Testis (tissue), 2 donors: ENCODE measurements at regions not wholly inside any gene's neighbourhood (a gene's known extent, or its start where the extent isn't known, plus 50 kb on each side); places are given as distances from the start of the nearest gene placed in this dataset.

Experiments
- DNase-seq: peaks from one replicate; pipeline ENCODE4 v3.0.0-alpha.2; 2019
- H3K27ac ChIP-seq, 2 donors: fragments of 200-600 bp; sonication (generic); one replicate each; pipeline ENCODE4 v1.5.1; 2019
- H3K27me3 ChIP-seq: fragments of 200-600 bp; sonication (generic); one replicate; pipeline ENCODE4 v1.5.1; 2019
- H3K36me3 ChIP-seq: fragments of 200-600 bp; sonication (generic); one replicate; pipeline ENCODE4 v1.5.1; 2017; ENCODE audit warnings: low read depth; ENCODE audit errors: missing control alignments
- H3K4me1 ChIP-seq: fragments of 200-600 bp; sonication (generic); one replicate; pipeline ENCODE4 v1.5.1; 2019
- H3K4me3 ChIP-seq, 2 donors: fragments of 200-600 bp; sonication (generic); one replicate each; pipeline ENCODE4 v1.5.1; 2017 to 2019
- H3K9me3 ChIP-seq: fragments of 200-600 bp; sonication (generic); one replicate; pipeline ENCODE4 v1.5.1; 2017
- POLR2A ChIP-seq: fragments of 450-650 bp; IDR thresholded peaks from one replicate; pipeline ENCODE4 v1.6.1; 2017; ENCODE audit warnings: antibody characterized with exemption, mild to moderate bottlenecking, moderate library complexity
- WGBS, 2 donors: methylation state at CpG; one replicate each; pipeline ENCODE4 v1.1.5; 2018; 5-methylcytosine and 5-hydroxymethylcytosine counted together
- intact Hi-C: fragments of 100-400 bp; cut with DNase I; formaldehyde crosslinking; loops from one replicate; pipeline ENCODE4 v1.15.1; 2023; ENCODE audit warnings: low total_unique reads
- TF ChIP-seq, protein P1 (sequence below), 3 experiments: fragments of 450-650 bp in 2 of 3; fragments of 200-600 bp in 1 of 3; sonication (generic) in 1 of 3; IDR thresholded peaks; one replicate each; pipeline ENCODE4 v1.5.1; 2016 to 2019; ENCODE audit warnings: antibody characterized with exemption in 3 of 3, mild to moderate bottlenecking in 2 of 3, moderate library complexity in 1 of 3

DNA sequence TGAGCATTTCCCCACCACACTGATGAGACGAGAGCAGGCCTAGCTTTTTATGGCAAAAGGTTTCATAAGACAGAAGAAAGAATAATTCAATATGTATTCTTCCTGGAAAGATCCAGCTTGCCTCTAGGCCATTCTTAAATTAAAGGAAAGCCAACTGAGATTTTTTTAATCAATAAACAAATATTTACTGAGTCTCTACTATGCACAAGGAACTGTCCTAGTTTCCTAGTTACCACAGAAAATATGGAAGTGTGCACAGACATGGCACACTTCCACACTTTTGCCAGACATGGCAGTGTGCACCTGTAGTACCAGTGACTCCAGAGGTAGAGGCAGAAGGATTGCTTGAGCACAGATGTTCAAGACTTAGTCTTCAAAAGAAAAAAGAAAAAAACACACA, 281.0 kb downstream of the CETN3 start:
- H3K9me3 ChIP-seq = no peaks in the 10 kb centered on the region
- H3K36me3 ChIP-seq = no peaks in the 10 kb centered on the region
- no peak for DNase-seq
- no peaks in the 10 kb centered on the region for H3K27me3 ChIP-seq
- no peak for TF ChIP-seq POLR2A
- TF ChIP-seq, protein P1, sequence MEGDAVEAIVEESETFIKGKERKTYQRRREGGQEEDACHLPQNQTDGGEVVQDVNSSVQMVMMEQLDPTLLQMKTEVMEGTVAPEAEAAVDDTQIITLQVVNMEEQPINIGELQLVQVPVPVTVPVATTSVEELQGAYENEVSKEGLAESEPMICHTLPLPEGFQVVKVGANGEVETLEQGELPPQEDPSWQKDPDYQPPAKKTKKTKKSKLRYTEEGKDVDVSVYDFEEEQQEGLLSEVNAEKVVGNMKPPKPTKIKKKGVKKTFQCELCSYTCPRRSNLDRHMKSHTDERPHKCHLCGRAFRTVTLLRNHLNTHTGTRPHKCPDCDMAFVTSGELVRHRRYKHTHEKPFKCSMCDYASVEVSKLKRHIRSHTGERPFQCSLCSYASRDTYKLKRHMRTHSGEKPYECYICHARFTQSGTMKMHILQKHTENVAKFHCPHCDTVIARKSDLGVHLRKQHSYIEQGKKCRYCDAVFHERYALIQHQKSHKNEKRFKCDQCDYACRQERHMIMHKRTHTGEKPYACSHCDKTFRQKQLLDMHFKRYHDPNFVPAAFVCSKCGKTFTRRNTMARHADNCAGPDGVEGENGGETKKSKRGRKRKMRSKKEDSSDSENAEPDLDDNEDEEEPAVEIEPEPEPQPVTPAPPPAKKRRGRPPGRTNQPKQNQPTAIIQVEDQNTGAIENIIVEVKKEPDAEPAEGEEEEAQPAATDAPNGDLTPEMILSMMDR (IDR thresholded peaks at IDR 0.05) = no peak
- H3K4me1 ChIP-seq = no peaks in the 10 kb centered on the region
- H3K4me3 ChIP-seq = no peak overlapping the region
- intact Hi-C loops = no loop called here
- no peak overlapping the region for H3K27ac ChIP-seq
- 95 to 100% methylated on average over 1 of the region's 1 CpG for WGBS, 2 donors

- no peaks in the 10 kb centered on the region for H3K9me3 ChIP-seq
- no peak overlapping the region for H3K27ac ChIP-seq
- 66 to 68% methylated on average over 1 of the region's 1 CpG for WGBS, 2 donors
- TF ChIP-seq, protein P1 (IDR thresholded peaks at IDR 0.05) = no peak
- TF ChIP-seq POLR2A = no peak
- H3K36me3 ChIP-seq = no peaks in the 10 kb centered on the region
- no peak overlapping the region for H3K4me3 ChIP-seq
- H3K4me1 ChIP-seq = no peaks in the 10 kb centered on the region
- DNase-seq = no peak
- intact Hi-C loops = no loop called here
- H3K27me3 ChIP-seq = no peaks in the 10 kb centered on the region
Observed at GRCh38 chr5:90119531-90119971, 290.0 kb downstream of the CETN3 start.

DNA sequence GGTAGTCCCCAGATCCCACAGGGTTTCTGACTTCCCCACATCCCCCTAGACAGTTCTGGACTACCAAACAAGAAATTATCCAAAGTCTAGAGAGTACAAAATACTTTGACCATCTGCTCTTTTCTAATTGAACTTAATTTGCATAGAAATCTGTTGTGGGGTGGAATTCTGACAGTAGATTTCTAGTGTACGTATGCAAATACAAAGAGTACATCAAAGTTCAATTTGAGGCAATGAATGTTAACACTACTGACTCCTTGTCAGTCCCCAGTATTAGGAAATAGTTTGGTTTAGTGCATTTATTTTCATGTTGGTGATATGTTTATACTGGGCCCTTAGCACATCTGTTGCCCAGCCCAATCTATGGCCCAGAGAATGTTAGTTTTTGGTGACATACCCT, 292.6 kb downstream of the CETN3 start:
- H3K4me1 ChIP-seq = no peaks in the 10 kb centered on the region
- intact Hi-C loops = no loop called here
- WGBS, 2 donors = 82 to 94% methylated on average over 1 of the region's 1 CpG

DNA sequence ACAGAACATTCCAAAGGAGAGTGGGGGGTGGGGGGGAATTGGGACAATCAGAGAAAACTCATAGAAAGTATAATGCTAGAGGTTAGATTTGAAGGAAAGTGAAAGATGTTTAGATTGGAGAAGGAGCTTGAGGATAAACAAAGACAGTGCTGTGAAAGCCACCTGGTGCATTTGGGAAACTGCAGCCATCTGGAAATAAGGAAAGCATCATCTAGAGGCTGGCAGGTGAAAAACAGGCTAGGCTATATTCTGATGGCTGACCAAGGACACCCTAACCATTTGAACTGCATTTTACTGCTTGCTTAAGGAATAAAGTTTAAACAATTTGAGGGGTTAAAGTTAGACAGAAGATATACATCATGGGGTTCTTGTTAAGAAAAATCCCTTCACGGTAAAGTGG, 296.4 kb downstream of the CETN3 start:
- Histone ChIP-seq H3K36me3 (no peaks in the 10 kb centered on the region), H3K27ac (no peak overlapping the region), H3K4me1 (no peaks in the 10 kb centered on the region), H3K27me3 (no peaks in the 10 kb centered on the region), H3K4me3 (no peak overlapping the region), H3K9me3 (no peaks in the 10 kb centered on the region)
- 33 to 91% methylated on average over 1 of the region's 1 CpG for WGBS, 2 donors
- intact Hi-C loops = no loop called here
- TF ChIP-seq, protein P1 (IDR thresholded peaks at IDR 0.05) = no peak
- no peak for TF ChIP-seq POLR2A
- DNase-seq = no peak

More for the DNA sequence above, 292.6 kb downstream of the CETN3 start:
- Histone ChIP-seq H3K9me3 (no peaks in the 10 kb centered on the region), H3K27me3 (no peaks in the 10 kb centered on the region), H3K36me3 (no peaks in the 10 kb centered on the region), H3K4me3 (no peak overlapping the region), H3K27ac (no peak overlapping the region)
- DNase-seq = no peak
- TF ChIP-seq, protein P1 (IDR thresholded peaks at IDR 0.05) = no peak
- TF ChIP-seq POLR2A = no peak

GRCh38 chr5:90112033-90112692, 297.4 kb downstream of the CETN3 start:
- WGBS, 2 donors = 48 to 64% methylated on average over 2 of the region's 2 CpGs
- intact Hi-C loops = no loop called here

More at GRCh38 chr5:90112033-90112692, 297.4 kb downstream of the CETN3 start:
- Histone ChIP-seq H3K36me3 (no peaks in the 10 kb centered on the region), H3K27ac (no peak overlapping the region), H3K9me3 (no peaks in the 10 kb centered on the region), H3K4me3 (no peak overlapping the region), H3K4me1 (no peaks in the 10 kb centered on the region), H3K27me3 (no peaks in the 10 kb centered on the region)
- TF ChIP-seq, protein P1 (IDR thresholded peaks at IDR 0.05) = no peak
- TF ChIP-seq POLR2A = no peak
- no peak for DNase-seq
